GM19023 (cell line): ENCODE measurements at regions not wholly inside any gene's neighbourhood (a gene's known extent, or its start where the extent isn't known, plus 50 kb on each side); places are given as distances from the start of the nearest gene placed in this dataset.
"Not testable (repeated sequence)": the region's sequence is repeated elsewhere in the genome, so short reads cannot be mapped to it uniquely, and the experiment has no call there.

Experiments used
- ATAC-seq: cut with Tn5 transposase; IDR thresholded peaks from one replicate; pipeline ENCODE4 v1.9.1; 2021; ENCODE audit warnings: mild to moderate bottlenecking, moderate library complexity; ENCODE audit not compliant: unreplicated experiment

GRCh38 chr22:23466351-23466750, 113.7 kb downstream of the IGLL1 start:
- no peak for ATAC-seq

- ATAC-seq = not testable (repeated sequence)
These were observed 115.3 kb downstream of the IGLL1 start for GRCh38 chr22:23464796-23465195.

- not testable (repeated sequence) for ATAC-seq
These were observed 119.5 kb downstream of the IGLL1 start for GRCh38 chr22:23460517-23461031.

GRCh38 chr22:23459645-23460516, 120.2 kb downstream of the IGLL1 start:
- ATAC-seq = not testable (repeated sequence)

- ATAC-seq = no peak
These were observed 121.2 kb downstream of the IGLL1 start for GRCh38 chr22:23458663-23459541.

- ATAC-seq = no peak
These were observed 122.6 kb downstream of the IGLL1 start for GRCh38 chr22:23457380-23457985.

- not testable (repeated sequence) for ATAC-seq
These were observed 123.3 kb downstream of the IGLL1 start for GRCh38 chr22:23456666-23457379.

GRCh38 chr22:23454345-23454744, 125.7 kb downstream of the IGLL1 start:
- not testable (repeated sequence) for ATAC-seq

- no peak for ATAC-seq
These were observed 126.8 kb downstream of the IGLL1 start for GRCh38 chr22:23453277-23453676.

GRCh38 chr22:23452231-23453010, 127.7 kb downstream of the IGLL1 start:
- ATAC-seq = no peak

GRCh38 chr22:23451452-23452230, 128.4 kb downstream of the IGLL1 start:
- not testable (repeated sequence) for ATAC-seq

- not testable (repeated sequence) for ATAC-seq
These were observed 129.3 kb downstream of the IGLL1 start for GRCh38 chr22:23450821-23451220.

- no peak for ATAC-seq
These were observed 129.7 kb downstream of the IGLL1 start for GRCh38 chr22:23450434-23450795.

- ATAC-seq = not testable (repeated sequence)
These were observed 130.2 kb downstream of the IGLL1 start for GRCh38 chr22:23449748-23450433.

GRCh38 chr22:23448499-23449288, 131.4 kb downstream of the IGLL1 start:
- not testable (repeated sequence) for ATAC-seq

GRCh38 chr22:23446796-23447350, 133.2 kb downstream of the IGLL1 start:
- ATAC-seq = no peak

- not testable (repeated sequence) for ATAC-seq
These were observed 133.9 kb downstream of the IGLL1 start for GRCh38 chr22:23446194-23446593.
